H1 (cell line): ENCODE measurements at regions not wholly inside any gene's neighbourhood (a gene's known extent, or its start where the extent isn't known, plus 50 kb on each side); places are given as distances from the start of the nearest gene placed in this dataset.

ENCODE experiments used
- CHD2 ChIP-seq: IDR thresholded peaks from 2 replicates; pipeline ENCODE4 v1.6.1; 2012; ENCODE audit warnings: low read length, improper control_type of control experiment
- EZH2 ChIP-seq: fragments of 200-600 bp; sonication (generic); IDR thresholded peaks from 2 replicates; pipeline ENCODE4 v1.7.1; 2012; ENCODE audit warnings: low read depth, mild to moderate bottlenecking, moderate library complexity, low read length, inconsistent platforms; ENCODE audit not compliant: severe bottlenecking
- GTF2F1 ChIP-seq: IDR thresholded peaks from 2 replicates; pipeline ENCODE4 v1.6.1; 2012; ENCODE audit warnings: low read depth, low read length, improper control_type of control experiment, borderline replicate concordance
- HDAC2 ChIP-seq, 2 experiments: fragments of 300-600 bp in 1 of 2; sonication (generic) in 1 of 2; IDR thresholded peaks; 2 replicates each; pipeline ENCODE4 v1.6.1; 2011 to 2012; ENCODE audit warnings: low read depth in 2 of 2, low read length in 2 of 2, mild to moderate bottlenecking in 2 of 2, moderate library complexity in 2 of 2, borderline replicate concordance in 1 of 2, inconsistent platforms in 1 of 2
- HDAC6 ChIP-seq: IDR thresholded peaks from one replicate; pipeline ENCODE4 v1.7.1; 2012; ENCODE audit warnings: low read depth, mild to moderate bottlenecking, inconsistent platforms, low read length, moderate library complexity
- JUN ChIP-seq: IDR thresholded peaks from 2 replicates; pipeline ENCODE4 v1.6.1; 2011; ENCODE audit warnings: low read depth, mild to moderate bottlenecking, improper control_type of control experiment, low read length
- MAX ChIP-seq: IDR thresholded peaks from 2 replicates; pipeline ENCODE4 v1.6.1; 2012; ENCODE audit warnings: inconsistent platforms
- POLR2A ChIP-seq, 2 experiments: IDR thresholded peaks; 1 replicate in 1 of 2; 2 replicates in 1 of 2; pipeline ENCODE4 v1.6.1; 2011; ENCODE audit warnings: low read depth in 2 of 2, low read length in 2 of 2, mild to moderate bottlenecking in 2 of 2; ENCODE audit errors: control extremely low read depth in 1 of 2
- RXRA ChIP-seq: IDR thresholded peaks from 2 replicates; pipeline ENCODE4 v1.6.1; 2011; ENCODE audit warnings: low read depth, mild to moderate bottlenecking, low read length, moderate library complexity; ENCODE audit not compliant: insufficient read depth
- SIN3A ChIP-seq, 2 experiments: IDR thresholded peaks in 1 of 2; conservative IDR thresholded peaks in 1 of 2; 2 replicates each; pipeline ENCODE4 v1.6.1; 2011 to 2012; ENCODE audit warnings: low read length in 2 of 2, improper control_type of control experiment in 1 of 2, low read depth in 1 of 2, mild to moderate bottlenecking in 1 of 2
- TAF1 ChIP-seq: IDR thresholded peaks from 2 replicates; pipeline ENCODE4 v1.6.1; 2011; ENCODE audit warnings: mild to moderate bottlenecking, low read depth, low read length
- TCF12 ChIP-seq: IDR thresholded peaks from 2 replicates; pipeline ENCODE4 v1.6.1; 2011; ENCODE audit warnings: low read depth, mild to moderate bottlenecking, low read length
- ZNF274 ChIP-seq: IDR thresholded peaks from 2 replicates; pipeline ENCODE4 v1.7.0; 2012; ENCODE audit warnings: low read length, borderline replicate concordance; ENCODE audit errors: extremely low read depth
- TF ChIP-seq, protein P1 (sequence below), 3 experiments: IDR thresholded peaks; 1 replicate in 2 of 3; 2 replicates in 1 of 3; pipeline versions ENCODE4 v1.5.1 to v1.6.1; 2011; ENCODE audit warnings: low read length in 3 of 3, mild to moderate bottlenecking in 3 of 3, inconsistent platforms in 2 of 3, low read depth in 1 of 3, moderate library complexity in 1 of 3; ENCODE audit not compliant: insufficient read depth in 1 of 3; ENCODE audit errors: control extremely low read depth in 1 of 3

GRCh38 chr14:99117671-99118045 is 154.3 kb downstream of the BCL11B start:
- TF ChIP-seq, protein P1, sequence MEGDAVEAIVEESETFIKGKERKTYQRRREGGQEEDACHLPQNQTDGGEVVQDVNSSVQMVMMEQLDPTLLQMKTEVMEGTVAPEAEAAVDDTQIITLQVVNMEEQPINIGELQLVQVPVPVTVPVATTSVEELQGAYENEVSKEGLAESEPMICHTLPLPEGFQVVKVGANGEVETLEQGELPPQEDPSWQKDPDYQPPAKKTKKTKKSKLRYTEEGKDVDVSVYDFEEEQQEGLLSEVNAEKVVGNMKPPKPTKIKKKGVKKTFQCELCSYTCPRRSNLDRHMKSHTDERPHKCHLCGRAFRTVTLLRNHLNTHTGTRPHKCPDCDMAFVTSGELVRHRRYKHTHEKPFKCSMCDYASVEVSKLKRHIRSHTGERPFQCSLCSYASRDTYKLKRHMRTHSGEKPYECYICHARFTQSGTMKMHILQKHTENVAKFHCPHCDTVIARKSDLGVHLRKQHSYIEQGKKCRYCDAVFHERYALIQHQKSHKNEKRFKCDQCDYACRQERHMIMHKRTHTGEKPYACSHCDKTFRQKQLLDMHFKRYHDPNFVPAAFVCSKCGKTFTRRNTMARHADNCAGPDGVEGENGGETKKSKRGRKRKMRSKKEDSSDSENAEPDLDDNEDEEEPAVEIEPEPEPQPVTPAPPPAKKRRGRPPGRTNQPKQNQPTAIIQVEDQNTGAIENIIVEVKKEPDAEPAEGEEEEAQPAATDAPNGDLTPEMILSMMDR (IDR thresholded peaks at IDR 0.05; ENCODE audit: control extremely low read depth in 1 of 3, insufficient read depth in 1 of 3, low read depth in 1 of 3, low read length in 3 of 3) = no peak
- TF ChIP-seq JUN = no peak
- TF ChIP-seq EZH2 = no peak
- TF ChIP-seq TCF12 = no peak
- no peak for TF ChIP-seq CHD2
- TF ChIP-seq SIN3A (conservative IDR thresholded peaks at IDR 0.05 in 1 of 2, IDR thresholded peaks at IDR 0.05 in 1 of 2; ENCODE audit: low read depth in 1 of 2, low read length in 2 of 2) = no peak
- TF ChIP-seq ZNF274 = no peak
- no peak for TF ChIP-seq MAX
- TF ChIP-seq TAF1 = no peak
- no peak for TF ChIP-seq GTF2F1
- no peak for TF ChIP-seq HDAC6
- no peak for TF ChIP-seq RXRA
- no peak for TF ChIP-seq HDAC2 (IDR thresholded peaks at IDR 0.05; ENCODE audit: borderline replicate concordance in 1 of 2, low read depth in 2 of 2, low read length in 2 of 2)
- TF ChIP-seq POLR2A (IDR thresholded peaks at IDR 0.05; ENCODE audit: control extremely low read depth in 1 of 2, low read depth in 2 of 2, low read length in 2 of 2) = no peak
